SK-N-SH (cell line): ENCODE measurements at regions not wholly inside any gene's neighbourhood (a gene's known extent, or its start where the extent isn't known, plus 50 kb on each side); places are given as distances from the start of the nearest gene placed in this dataset.

Experiments used
- CTCF ChIA-PET: fragments of 300-600, 350-600 bp; formaldehyde crosslinking; extraction: SDS; loops from one replicate; lab custom pipeline; 2021; lab: Yijun Ruan, JAX
- POLR2A ChIA-PET: fragments of 350-600 bp; sonication (Branson Sonifier 250); formaldehyde crosslinking; extraction: SDS; loops from one replicate; lab custom pipeline; 2020; ENCODE audit warnings: antibody characterized with exemption, inconsistent platforms; lab: Yijun Ruan, JAX
- DNase-seq: peaks from one replicate; pipeline ENCODE4 v3.0.0; 2012
- H2AFZ ChIP-seq: fragments of 200-600 bp; sonication (generic); 2 replicates; pipeline ENCODE4 v1.8.1; 2016; ENCODE audit warnings: antibody characterized with exemption, mild to moderate bottlenecking, low read depth
- H3F3A ChIP-seq: fragments of 200-600 bp; sonication (generic); replicated peaks from 2 replicates; pipeline ENCODE3; 2016; ENCODE audit warnings: antibody characterized with exemption, mild to moderate bottlenecking; ENCODE audit not compliant: insufficient read depth
- H3K27ac ChIP-seq, 2 experiments: fragments of 200-500 bp in 1 of 2; fragments of 200-600 bp in 1 of 2; sonication (Bioruptor generic) in 1 of 2; sonication (generic), shearing (Covaris generic) in 1 of 2; 2 replicates each; pipeline versions ENCODE4 v1.5.1 to v1.6.1; 2014 to 2016; ENCODE audit warnings: low read depth in 2 of 2, inconsistent platforms in 1 of 2, low read length in 1 of 2, mild to moderate bottlenecking in 1 of 2, mixed read lengths in 1 of 2
- H3K27me3 ChIP-seq: fragments of 200-600 bp; sonication (generic), shearing (Covaris generic); 2 replicates; pipeline ENCODE4 v1.6.1; 2016; ENCODE audit warnings: mixed run types; ENCODE audit not compliant: insufficient read depth
- H3K36me3 ChIP-seq, 2 experiments: fragments of 200-500 bp in 1 of 2; fragments of 200-600 bp in 1 of 2; sonication (Bioruptor generic) in 1 of 2; sonication (generic) in 1 of 2; replicated peaks in 1 of 2; 2 replicates each; pipeline versions ENCODE3 to v1.5.1; 2014 to 2016; ENCODE audit warnings: low read length in 1 of 2, mild to moderate bottlenecking in 1 of 2; ENCODE audit not compliant: insufficient read depth in 2 of 2, control insufficient read depth in 1 of 2
- H3K4me1 ChIP-seq, 2 experiments: fragments of 200-500 bp in 1 of 2; fragments of 200-600 bp in 1 of 2; sonication (Bioruptor generic) in 1 of 2; sonication (generic), shearing (Covaris generic) in 1 of 2; 2 replicates each; pipeline versions ENCODE4 v1.5.1 to v1.6.1; 2014 to 2016; ENCODE audit warnings: low read depth in 1 of 2, low read length in 1 of 2, mixed run types in 1 of 2; ENCODE audit not compliant: insufficient read depth in 2 of 2, control insufficient read depth in 1 of 2
- H3K4me2 ChIP-seq: fragments of 200-600 bp; sonication (generic), shearing (Covaris generic); 2 replicates; pipeline ENCODE4 v1.6.1; 2017; ENCODE audit warnings: mixed run types
- H3K4me3 ChIP-seq, 2 experiments: fragments of 200-500 bp in 1 of 2; fragments of 200-600 bp in 1 of 2; sonication (Bioruptor generic) in 1 of 2; sonication (generic), shearing (Covaris generic) in 1 of 2; 2 replicates each; pipeline versions ENCODE4 v1.5.1 to v1.8.1; 2014 to 2016; ENCODE audit warnings: low read depth in 2 of 2, inconsistent platforms in 1 of 2, low read length in 1 of 2, mild to moderate bottlenecking in 1 of 2, mixed read lengths in 1 of 2, moderate library complexity in 1 of 2
- H3K79me2 ChIP-seq: fragments of 200-600 bp; sonication (generic); 2 replicates; pipeline ENCODE4 v1.8.1; 2017; ENCODE audit warnings: mild to moderate bottlenecking; ENCODE audit not compliant: insufficient read depth
- H3K9ac ChIP-seq: fragments of 200-600 bp; sonication (generic); 2 replicates; pipeline ENCODE4 v1.6.1; 2017; ENCODE audit warnings: mixed run types
- H3K9me2 ChIP-seq: fragments of 200-600 bp; sonication (generic); 2 replicates; pipeline ENCODE4 v1.6.1; 2017; ENCODE audit warnings: mixed run types
- H3K9me3 ChIP-seq: fragments of 200-600 bp; sonication (generic); 2 replicates; pipeline ENCODE4 v1.6.1; 2017; ENCODE audit warnings: mixed run types, mild to moderate bottlenecking, moderate library complexity
- H4K20me1 ChIP-seq: fragments of 200-600 bp; sonication (generic); 2 replicates; pipeline ENCODE4 v1.6.1; 2017; ENCODE audit warnings: mild to moderate bottlenecking, mixed run types; ENCODE audit not compliant: insufficient read depth
- EP300 ChIP-seq, 2 experiments: IDR thresholded peaks; 2 replicates each; pipeline versions ENCODE4 v1.4.0 to v1.6.1; 2012; ENCODE audit warnings: borderline replicate concordance in 1 of 2, low read depth in 1 of 2, low read length in 1 of 2
- FOXJ3 ChIP-seq: sonication (generic); formaldehyde crosslinking; IDR thresholded peaks from 2 replicates; pipeline ENCODE4 v1.5.1; 2020; ENCODE audit warnings: mild to moderate bottlenecking, missing genetic modification reagents
- FOXM1 ChIP-seq: IDR thresholded peaks from 2 replicates; pipeline ENCODE4 v1.4.0; 2012; ENCODE audit warnings: low read depth, mild to moderate bottlenecking
- GATA2 ChIP-seq: sonication (generic); formaldehyde crosslinking; IDR thresholded peaks from 2 replicates; pipeline ENCODE4 v1.5.0; 2020; ENCODE audit warnings: mild to moderate bottlenecking, missing genetic modification reagents
- MEF2A ChIP-seq: IDR thresholded peaks from 2 replicates; pipeline ENCODE4 v1.4.0; 2012; ENCODE audit warnings: low read depth, borderline replicate concordance
- NFIC ChIP-seq: IDR thresholded peaks from 2 replicates; pipeline ENCODE4 v1.4.0; 2012; ENCODE audit warnings: borderline replicate concordance
- NRF1 ChIP-seq: IDR thresholded peaks from 2 replicates; pipeline ENCODE4 v1.6.1; 2012; ENCODE audit warnings: low read depth, mild to moderate bottlenecking, low read length
- RCOR1 ChIP-seq: fragments of 150-350 bp; IDR thresholded peaks from 2 replicates; pipeline ENCODE4 v1.6.1; 2017; ENCODE audit warnings: antibody characterized with exemption, low read length
- RXRA ChIP-seq: IDR thresholded peaks from 2 replicates; pipeline ENCODE4 v1.4.0; 2012; ENCODE audit warnings: low read depth, mild to moderate bottlenecking, borderline replicate concordance
- TAF1 ChIP-seq: IDR thresholded peaks from 2 replicates; pipeline ENCODE4 v1.6.1; 2012; ENCODE audit warnings: low read depth, mild to moderate bottlenecking, low read length, moderate library complexity, borderline replicate concordance
- TCF12 ChIP-seq: IDR thresholded peaks from 2 replicates; pipeline ENCODE4 v1.4.0; 2012
- TEAD4 ChIP-seq: IDR thresholded peaks from 2 replicates; pipeline ENCODE4 v1.4.0; 2012; ENCODE audit warnings: mild to moderate bottlenecking, borderline replicate concordance; ENCODE audit not compliant: insufficient read depth
- YY1 ChIP-seq: IDR thresholded peaks from 2 replicates; pipeline ENCODE4 v1.4.0; 2012; ENCODE audit warnings: low read depth, mild to moderate bottlenecking
- WGBS: methylation state at CpG from one replicate; pipeline ENCODE4 v1.1.6; 2017; ENCODE audit warnings: low lambda C conversion rate; 5-methylcytosine and 5-hydroxymethylcytosine counted together
- TF ChIP-seq, protein P1 (sequence below): IDR thresholded peaks from 2 replicates; pipeline ENCODE4; 2012
- TF ChIP-seq, protein P2 (sequence below): fragments of 200-600 bp; sonication (generic); IDR thresholded peaks from 2 replicates; pipeline ENCODE4 v1.6.1; 2017; ENCODE audit warnings: antibody characterized with exemption, mild to moderate bottlenecking, moderate library complexity
- TF ChIP-seq, protein P3 (sequence below): IDR thresholded peaks from 2 replicates; pipeline ENCODE4 v1.4.0; 2012; ENCODE audit warnings: low read depth, borderline replicate concordance
- TF ChIP-seq, protein P4 (sequence below): fragments of 150-350 bp; IDR thresholded peaks from 2 replicates; pipeline ENCODE4 v1.6.1; 2017; ENCODE audit warnings: antibody characterized with exemption, low read length, low read depth, borderline replicate concordance

DNA sequence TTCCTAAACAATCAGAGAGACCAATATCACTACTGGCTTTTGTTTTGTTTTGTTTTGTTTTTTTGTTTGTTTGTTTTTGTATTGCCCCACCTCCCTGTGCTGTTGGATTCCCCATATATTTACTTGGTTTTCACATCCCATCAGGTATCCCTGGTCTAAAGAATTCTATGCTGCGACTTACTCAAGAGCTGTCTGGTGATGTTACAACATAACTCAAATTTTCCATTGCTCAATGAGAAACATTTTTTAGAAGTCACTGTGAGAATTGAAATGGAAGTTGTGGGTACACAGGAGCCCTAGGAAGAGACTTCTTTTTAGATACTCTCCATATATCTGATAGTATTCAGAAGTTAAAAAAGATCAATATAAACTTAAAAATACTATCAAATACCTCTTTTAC lies 181.4 kb downstream of the KLF5 start:
- DNase-seq, result no peak
- H3K4me3 ChIP-seq, result no peak overlapping the region
- no peaks in the 10 kb centered on the region for H4K20me1 ChIP-seq
- H3K27ac ChIP-seq, result no peak overlapping the region
- H3K9me3 ChIP-seq, result no peaks in the 10 kb centered on the region
- CTCF ChIA-PET, result interaction anchor here (1.2 kb wide), 1 partner anchor 9 kb away, joined by 3 read pairs; no protein-coding TSS in a partner anchor
- WGBS, result 66% methylated on average over 1 of the region's 1 CpG
- POLR2A ChIA-PET, result no interaction called here
- H3K79me2 ChIP-seq, result no peaks in the 10 kb centered on the region
- no peaks in the 10 kb centered on the region for H3K27me3 ChIP-seq
- H3K9me2 ChIP-seq, result no peaks in the 10 kb centered on the region
- H3K9ac ChIP-seq, result no peak overlapping the region
- no peak for TF ChIP-seq NFIC
- no peak for TF ChIP-seq EP300 (IDR thresholded peaks at IDR 0.05; ENCODE audit: borderline replicate concordance in 1 of 2, low read depth in 1 of 2, low read length in 1 of 2)
- TF ChIP-seq, protein P1, sequence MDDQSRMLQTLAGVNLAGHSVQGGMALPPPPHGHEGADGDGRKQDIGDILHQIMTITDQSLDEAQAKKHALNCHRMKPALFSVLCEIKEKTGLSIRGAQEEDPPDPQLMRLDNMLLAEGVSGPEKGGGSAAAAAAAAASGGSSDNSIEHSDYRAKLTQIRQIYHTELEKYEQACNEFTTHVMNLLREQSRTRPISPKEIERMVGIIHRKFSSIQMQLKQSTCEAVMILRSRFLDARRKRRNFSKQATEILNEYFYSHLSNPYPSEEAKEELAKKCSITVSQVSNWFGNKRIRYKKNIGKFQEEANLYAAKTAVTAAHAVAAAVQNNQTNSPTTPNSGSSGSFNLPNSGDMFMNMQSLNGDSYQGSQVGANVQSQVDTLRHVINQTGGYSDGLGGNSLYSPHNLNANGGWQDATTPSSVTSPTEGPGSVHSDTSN, result no peak
- TF ChIP-seq MEF2A, result no peak
- TF ChIP-seq YY1, result no peak
- TF ChIP-seq RCOR1, result no peak
- TF ChIP-seq FOXJ3 (CRISPR knock-in tag), result no peak
- TF ChIP-seq, protein P2, sequence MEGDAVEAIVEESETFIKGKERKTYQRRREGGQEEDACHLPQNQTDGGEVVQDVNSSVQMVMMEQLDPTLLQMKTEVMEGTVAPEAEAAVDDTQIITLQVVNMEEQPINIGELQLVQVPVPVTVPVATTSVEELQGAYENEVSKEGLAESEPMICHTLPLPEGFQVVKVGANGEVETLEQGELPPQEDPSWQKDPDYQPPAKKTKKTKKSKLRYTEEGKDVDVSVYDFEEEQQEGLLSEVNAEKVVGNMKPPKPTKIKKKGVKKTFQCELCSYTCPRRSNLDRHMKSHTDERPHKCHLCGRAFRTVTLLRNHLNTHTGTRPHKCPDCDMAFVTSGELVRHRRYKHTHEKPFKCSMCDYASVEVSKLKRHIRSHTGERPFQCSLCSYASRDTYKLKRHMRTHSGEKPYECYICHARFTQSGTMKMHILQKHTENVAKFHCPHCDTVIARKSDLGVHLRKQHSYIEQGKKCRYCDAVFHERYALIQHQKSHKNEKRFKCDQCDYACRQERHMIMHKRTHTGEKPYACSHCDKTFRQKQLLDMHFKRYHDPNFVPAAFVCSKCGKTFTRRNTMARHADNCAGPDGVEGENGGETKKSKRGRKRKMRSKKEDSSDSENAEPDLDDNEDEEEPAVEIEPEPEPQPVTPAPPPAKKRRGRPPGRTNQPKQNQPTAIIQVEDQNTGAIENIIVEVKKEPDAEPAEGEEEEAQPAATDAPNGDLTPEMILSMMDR, result no peak
- TF ChIP-seq FOXM1, result no peak
- no peak for TF ChIP-seq GATA2 (CRISPR knock-in tag)
- no peak for TF ChIP-seq TEAD4
- no peak for TF ChIP-seq RXRA
- no peak for TF ChIP-seq TCF12
- TF ChIP-seq NRF1, result no peak
- TF ChIP-seq, protein P3, sequence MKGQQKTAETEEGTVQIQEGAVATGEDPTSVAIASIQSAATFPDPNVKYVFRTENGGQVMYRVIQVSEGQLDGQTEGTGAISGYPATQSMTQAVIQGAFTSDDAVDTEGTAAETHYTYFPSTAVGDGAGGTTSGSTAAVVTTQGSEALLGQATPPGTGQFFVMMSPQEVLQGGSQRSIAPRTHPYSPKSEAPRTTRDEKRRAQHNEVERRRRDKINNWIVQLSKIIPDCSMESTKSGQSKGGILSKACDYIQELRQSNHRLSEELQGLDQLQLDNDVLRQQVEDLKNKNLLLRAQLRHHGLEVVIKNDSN, result no peak
- TF ChIP-seq, protein P4, sequence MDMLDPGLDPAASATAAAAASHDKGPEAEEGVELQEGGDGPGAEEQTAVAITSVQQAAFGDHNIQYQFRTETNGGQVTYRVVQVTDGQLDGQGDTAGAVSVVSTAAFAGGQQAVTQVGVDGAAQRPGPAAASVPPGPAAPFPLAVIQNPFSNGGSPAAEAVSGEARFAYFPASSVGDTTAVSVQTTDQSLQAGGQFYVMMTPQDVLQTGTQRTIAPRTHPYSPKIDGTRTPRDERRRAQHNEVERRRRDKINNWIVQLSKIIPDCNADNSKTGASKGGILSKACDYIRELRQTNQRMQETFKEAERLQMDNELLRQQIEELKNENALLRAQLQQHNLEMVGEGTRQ, result no peak
- no peak for TF ChIP-seq TAF1
- TF ChIP-seq, all 33 proteins: peak for 0
- no peak overlapping the region for H3K4me2 ChIP-seq
- H3K4me1 ChIP-seq, result no peaks in the 10 kb centered on the region
- no peaks in the 10 kb centered on the region for H3K36me3 ChIP-seq
- no peak overlapping the region for H2AFZ ChIP-seq
- H3F3A ChIP-seq, result no peaks in the 10 kb centered on the region
